Heart left ventricle (tissue), 13 donors: ENCODE measurements at regions not wholly inside any gene's neighbourhood (a gene's known extent, or its start where the extent isn't known, plus 50 kb on each side); places are given as distances from the start of the nearest gene placed in this dataset.

Experiments
- CTCF ChIP-seq, 12 donors: fragments of 200-600 bp; sonication (generic) in 4 of 12; IDR thresholded peaks; one replicate each; pipeline versions ENCODE4 v1.5.0 to v1.8.0; 2018 to 2022; ENCODE audit warnings: antibody characterized with exemption in 12 of 12, mild to moderate bottlenecking in 5 of 12
- POLR2A ChIP-seq, 2 donors: fragments of 450-650 bp; IDR thresholded peaks; one replicate each; pipeline ENCODE4 v1.6.1; 2017; ENCODE audit warnings: antibody characterized with exemption in 2 of 2, mild to moderate bottlenecking in 2 of 2, moderate library complexity in 2 of 2
- donor health status: ischemic (EF 13 %, LVEDD 7.1; RV severe dilation, severe dysfunction).
- donor health status: DM: no; HTN: yes; CAD: no.
- donor health status: DM: no; HTN: no; CAD: no.
- donor health status: ischemic (EF 25% LVEDD 6.9; RV normal size, moderate dysfunction).
- donor health status: ischemic (EF 25% LVEDD 5.7; RV mildly dilated, moderate dysfunction).
- donor health status: ischemic (EF 35%, LVEDD 5.7; RV mildly dilated, moderate dysfunction).
- donor health status: nonischemic (EF 11% LVEDD 7.7; RV severe dilation, severe dysfunction).
- donor health status: DM: yes; HTN: yes; CAD: no.
- donor health status: PGD.
- donor health status: ischemic (EF 29% LVEDD 5.4; RV normal size, mild dysfunction).
- donor health status: nonischemic (EF 23%, LVEDD 6.1; RV moderate dilation, normal function).

- TF ChIP-seq POLR2A (IDR thresholded peaks at IDR 0.05) (no peak), CTCF (IDR thresholded peaks at IDR 0.05) (no peak)
These were observed 152.0 kb upstream of the ZEB2 start for GRCh38 chr2:144671695-144672455.
